ENCODE measurements at regions not wholly inside any gene's neighbourhood (a gene's known extent, or its start where the extent isn't known, plus 50 kb on each side); places are given as distances from the start of the nearest gene placed in this dataset.

- TF ChIP-seq CTCF (IDR thresholded peaks at IDR 0.05): no peak
- no peak for TF ChIP-seq POLR2A (IDR thresholded peaks at IDR 0.05)
Observed at GRCh38 chr22:48244388-48245195, 1482.1 kb downstream of the TBC1D22A start.

Data from adrenal gland (tissue), 5 donors.